OCI-M2 (cell line): ENCODE measurements at regions not wholly inside any gene's neighbourhood (a gene's known extent, or its start where the extent isn't known, plus 50 kb on each side); places are given as distances from the start of the nearest gene placed in this dataset.
"Not testable (repeated sequence)": the region's sequence is repeated elsewhere in the genome, so short reads cannot be mapped to it uniquely, and the experiment has no call there.

ENCODE experiments used
- DNase-seq: peaks from one replicate; lab custom pipeline; 2025; ENCODE audit not compliant: unreplicated experiment; lab: John Stamatoyannopoulos, UW

- DNase-seq, result not testable (repeated sequence)
These were observed 63.0 kb upstream of the ERV3-1 start for GRCh38 chr7:65069476-65069875.

GRCh38 chr7:65062566-65062965 is 56.1 kb upstream of the ERV3-1 start:
- DNase-seq, result not testable (repeated sequence)

- DNase-seq, result not testable (repeated sequence)
These were observed 52.8 kb upstream of the ERV3-1 start for GRCh38 chr7:65059247-65059646.
